Skeletal muscle cell (primary cell): ENCODE measurements at regions not wholly inside any gene's neighbourhood (a gene's known extent, or its start where the extent isn't known, plus 50 kb on each side); places are given as distances from the start of the nearest gene placed in this dataset.

Experiments used
- DNase-seq: peaks from one replicate; pipeline ENCODE4 v3.0.0-alpha.2; 2010; ENCODE audit warnings: low read depth
- H3K4me3 ChIP-seq: 2 replicates; pipeline ENCODE4 v1.5.1; 2011; ENCODE audit warnings: low read depth, mild to moderate bottlenecking, control low read depth, low read length, moderate library complexity

DNA sequence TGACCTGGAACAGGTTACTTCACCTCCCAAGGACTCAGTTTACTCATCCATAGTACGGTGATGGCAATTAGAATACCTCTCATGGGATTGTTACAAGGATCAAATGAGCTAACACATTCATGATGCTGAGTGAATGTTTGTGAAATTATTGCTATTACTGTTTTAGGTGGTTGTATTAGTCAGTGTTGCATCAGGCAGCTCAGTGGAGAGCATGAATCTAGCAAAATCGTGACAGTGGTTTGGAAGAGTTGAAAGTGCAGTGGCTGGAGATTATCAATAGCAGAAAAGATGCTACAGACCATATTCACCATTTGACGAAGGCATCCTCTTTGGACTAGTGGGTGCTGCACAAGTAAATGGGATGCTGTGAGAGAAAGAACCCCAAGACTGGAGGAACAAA lies 50.4 kb upstream of the CTNNBL1 start:
- DNase-seq: no peak
- H3K4me3 ChIP-seq: no peak overlapping the region

DNA sequence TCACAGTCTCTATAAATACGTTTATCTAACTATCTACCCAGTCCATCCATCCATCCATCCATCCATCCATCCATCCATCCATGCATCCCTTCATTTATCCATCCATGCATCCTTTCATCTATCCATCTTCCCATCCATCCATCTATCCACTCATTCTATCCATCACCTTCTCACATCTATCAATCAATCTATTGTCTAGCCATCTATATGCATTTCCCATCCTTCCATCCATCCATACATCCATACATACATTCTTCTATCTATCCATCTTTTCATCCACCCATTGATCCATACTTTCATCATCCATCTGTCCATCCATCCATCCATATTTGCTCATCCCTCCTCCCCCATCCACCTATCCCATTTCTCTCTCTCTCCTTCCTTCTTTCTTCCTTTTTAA lies 51.6 kb upstream of the CTNNBL1 start:
- no peak for DNase-seq
- H3K4me3 ChIP-seq: no peak overlapping the region

DNA sequence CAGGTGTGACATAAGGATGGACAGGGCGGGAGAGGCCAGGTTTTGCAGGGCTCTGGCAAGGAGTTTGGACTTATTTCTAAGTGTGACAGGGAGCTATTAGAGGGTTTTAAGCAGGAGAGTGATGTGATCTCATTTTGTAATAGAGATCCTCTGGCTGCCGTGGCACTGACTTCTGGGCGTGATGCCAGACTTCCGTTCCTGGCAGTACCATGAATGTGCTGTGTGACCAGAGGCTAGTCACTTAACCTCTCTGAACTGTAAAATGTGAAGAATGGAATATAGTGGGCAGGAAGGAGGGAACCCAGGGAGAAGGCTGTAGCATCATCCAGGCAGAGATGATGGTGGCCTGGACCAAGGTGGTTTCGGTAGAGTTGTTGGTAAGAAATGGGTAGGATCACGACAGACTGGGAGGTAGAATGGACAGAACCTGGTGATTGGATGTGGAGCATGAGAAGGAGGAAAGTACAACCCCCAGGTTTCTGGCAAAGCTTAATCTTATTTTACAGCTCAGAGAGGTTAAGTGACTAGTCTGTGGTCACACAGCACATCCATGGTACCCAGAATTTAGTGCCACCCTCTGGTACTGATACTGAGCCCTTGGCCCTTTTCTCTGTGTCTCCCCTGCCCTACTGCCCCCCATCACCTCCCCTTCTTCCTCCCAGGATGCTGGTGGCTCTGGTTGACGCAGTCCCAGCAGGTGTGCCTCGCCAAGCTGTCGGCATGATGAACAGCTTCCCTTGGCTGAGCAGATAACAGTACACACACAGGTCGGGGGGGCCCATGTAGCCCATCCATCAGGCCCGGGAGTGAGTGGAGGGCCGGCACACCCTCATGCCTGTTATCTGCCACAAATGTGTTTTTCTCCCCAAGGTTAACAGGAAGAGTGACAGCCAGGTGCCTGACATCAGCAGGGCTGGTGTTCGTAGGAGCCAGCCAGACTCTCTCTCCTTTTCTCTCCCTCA lies 52.9 kb upstream of the CTNNBL1 start:
- DNase-seq: no peak
- H3K4me3 ChIP-seq: no peak overlapping the region

- DNase-seq: no peak
- no peak overlapping the region for H3K4me3 ChIP-seq
These were observed 55.3 kb upstream of the CTNNBL1 start for GRCh38 chr20:37638527-37638926.

GRCh38 chr20:37636977-37637376 lies 56.9 kb upstream of the CTNNBL1 start:
- DNase-seq: no peak

DNA sequence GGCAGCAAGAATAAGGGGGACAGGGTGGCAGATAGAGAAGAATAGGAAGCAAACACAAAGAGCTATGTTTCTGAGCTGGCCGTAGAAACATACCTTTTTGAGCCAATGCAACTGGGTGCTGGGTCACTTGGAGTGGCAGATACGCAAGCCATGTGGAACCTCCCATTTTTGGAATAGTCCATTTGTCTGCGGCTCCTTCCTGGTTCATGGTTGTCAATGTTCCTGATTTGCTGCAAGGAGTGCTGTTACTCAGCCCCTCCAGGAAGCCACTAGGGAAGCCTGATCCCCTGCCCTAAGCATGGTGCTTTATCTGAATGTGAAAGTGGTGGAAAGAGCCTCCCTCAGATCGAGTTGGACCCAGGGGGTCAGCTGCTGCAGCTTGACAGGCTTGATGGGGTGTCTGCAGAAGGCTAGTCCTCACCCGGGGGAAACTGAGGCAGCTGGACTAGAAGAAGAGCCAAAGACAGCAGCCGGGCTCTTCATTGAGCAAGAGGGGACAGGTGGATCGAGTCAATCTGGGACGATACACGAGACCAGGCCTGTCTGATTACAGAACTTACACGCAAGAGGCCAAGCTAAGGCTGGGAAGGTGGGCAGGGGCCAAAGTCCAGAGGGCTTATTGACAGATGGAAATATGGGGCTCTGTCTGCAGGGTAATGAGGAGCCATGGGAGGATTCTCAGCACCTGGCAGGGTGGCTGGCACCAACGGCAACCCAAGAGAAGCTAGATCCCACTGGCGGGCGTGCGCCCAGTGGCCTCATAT lies 57.4 kb upstream of the CTNNBL1 start:
- no peak overlapping the region for H3K4me3 ChIP-seq
- DNase-seq: no peak

More at GRCh38 chr20:37636977-37637376, 56.9 kb upstream of the CTNNBL1 start:
- no peak overlapping the region for H3K4me3 ChIP-seq

GRCh38 chr20:37630993-37631392 lies 62.8 kb upstream of the CTNNBL1 start:
- H3K4me3 ChIP-seq: no peak overlapping the region

GRCh38 chr20:37630166-37630565 lies 63.7 kb upstream of the CTNNBL1 start:
- no peak for DNase-seq

More at GRCh38 chr20:37630993-37631392, 62.8 kb upstream of the CTNNBL1 start:
- DNase-seq: no peak

DNA sequence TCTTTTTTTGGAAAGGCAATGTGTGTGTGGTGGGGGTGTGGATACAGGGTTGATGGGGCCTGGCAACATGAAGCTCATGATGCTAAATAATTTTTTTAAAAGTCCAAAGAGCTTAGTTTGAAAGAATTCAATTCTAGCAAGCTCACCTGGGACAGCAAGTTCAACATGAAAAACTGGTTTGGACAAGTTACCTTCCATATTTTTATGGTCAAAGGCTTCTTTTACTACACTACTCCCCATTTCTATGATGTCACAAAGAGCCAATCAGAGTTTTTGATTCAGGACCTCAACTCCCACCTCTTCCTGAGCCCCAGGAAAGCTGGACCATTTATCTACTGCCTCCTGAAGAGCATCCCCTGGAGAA lies 66.1 kb upstream of the CTNNBL1 start:
- DNase-seq: no peak
- H3K4me3 ChIP-seq: no peak overlapping the region

More at GRCh38 chr20:37630166-37630565, 63.7 kb upstream of the CTNNBL1 start:
- H3K4me3 ChIP-seq: no peak overlapping the region

- no peak overlapping the region for H3K4me3 ChIP-seq
- DNase-seq: peak; percentile 4
These were observed 66.6 kb upstream of the CTNNBL1 start for GRCh38 chr20:37627060-37627766.

GRCh38 chr20:37624963-37625362 lies 68.9 kb upstream of the CTNNBL1 start:
- H3K4me3 ChIP-seq: no peak overlapping the region
- no peak for DNase-seq

DNA sequence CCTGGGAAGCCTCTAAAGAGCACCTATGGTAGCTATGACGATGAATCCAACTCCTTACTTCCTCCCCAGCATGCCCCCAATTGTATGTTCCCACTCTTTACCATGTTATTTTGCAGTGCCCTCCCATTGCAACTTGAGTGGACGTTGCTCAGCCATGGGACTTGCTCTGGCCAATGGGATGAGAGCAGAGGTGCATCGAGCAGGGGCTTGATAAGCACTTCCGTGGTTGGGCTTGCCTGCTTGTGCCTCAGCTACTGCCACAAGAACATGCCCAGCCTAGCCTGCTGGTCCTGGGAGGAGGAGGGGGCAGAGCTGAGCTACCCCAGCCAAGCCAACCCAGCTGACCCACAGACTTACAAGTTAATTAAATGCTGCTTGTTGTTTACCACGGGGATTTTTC lies 71.1 kb upstream of the CTNNBL1 start:
- no peak for DNase-seq

DNA sequence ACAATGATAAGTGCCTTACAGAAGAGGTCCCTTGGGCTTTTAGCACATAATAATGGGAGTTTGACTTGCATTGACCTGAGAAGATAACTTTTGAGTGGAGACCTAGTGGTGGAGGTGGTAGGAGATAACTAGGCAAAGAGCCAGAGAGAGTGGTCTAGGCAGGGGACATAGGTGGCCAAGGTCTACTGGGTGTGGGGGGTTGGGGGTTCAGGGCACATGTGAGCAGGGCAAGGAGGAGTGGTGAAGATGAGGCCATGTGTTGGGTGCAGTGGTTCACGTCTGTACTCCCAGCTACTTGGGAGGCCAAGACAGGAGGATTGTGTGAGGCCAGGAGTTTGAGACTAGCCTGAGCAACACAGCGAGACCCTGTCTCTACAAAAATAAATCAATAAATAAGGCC lies 74.3 kb upstream of the CTNNBL1 start:
- no peak for DNase-seq
- H3K4me3 ChIP-seq: no peak overlapping the region

More for the DNA sequence above, 71.1 kb upstream of the CTNNBL1 start:
- no peak overlapping the region for H3K4me3 ChIP-seq

- H3K4me3 ChIP-seq: no peak overlapping the region
- no peak for DNase-seq
These were observed 77.8 kb upstream of the CTNNBL1 start for GRCh38 chr20:37616110-37616425.

- H3K4me3 ChIP-seq: no peak overlapping the region
- DNase-seq: no peak
These were observed 78.3 kb upstream of the CTNNBL1 start for GRCh38 chr20:37615340-37616109.

- no peak overlapping the region for H3K4me3 ChIP-seq
- no peak for DNase-seq
These were observed 82.0 kb upstream of the CTNNBL1 start for GRCh38 chr20:37611852-37612251.

DNA sequence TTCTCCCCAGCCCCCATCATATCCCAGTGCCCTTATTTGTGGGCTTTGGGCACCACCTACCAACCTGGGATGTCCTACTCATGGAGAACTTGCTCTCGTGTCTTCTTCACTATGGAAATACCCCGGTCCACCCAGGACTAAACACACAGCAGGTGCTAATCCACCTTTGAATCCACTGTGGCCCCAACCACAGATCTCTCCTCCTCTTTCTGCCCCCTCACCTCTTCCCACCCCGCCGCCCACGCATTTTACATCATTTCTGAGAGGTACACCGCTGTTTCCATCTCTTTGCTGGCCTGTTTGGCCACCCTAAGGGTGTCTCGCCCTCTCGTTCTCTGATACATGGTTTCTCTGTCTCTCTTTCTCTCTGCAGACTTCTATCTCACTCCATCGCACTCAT lies 82.5 kb upstream of the CTNNBL1 start:
- H3K4me3 ChIP-seq: no peak overlapping the region
- no peak for DNase-seq

DNA sequence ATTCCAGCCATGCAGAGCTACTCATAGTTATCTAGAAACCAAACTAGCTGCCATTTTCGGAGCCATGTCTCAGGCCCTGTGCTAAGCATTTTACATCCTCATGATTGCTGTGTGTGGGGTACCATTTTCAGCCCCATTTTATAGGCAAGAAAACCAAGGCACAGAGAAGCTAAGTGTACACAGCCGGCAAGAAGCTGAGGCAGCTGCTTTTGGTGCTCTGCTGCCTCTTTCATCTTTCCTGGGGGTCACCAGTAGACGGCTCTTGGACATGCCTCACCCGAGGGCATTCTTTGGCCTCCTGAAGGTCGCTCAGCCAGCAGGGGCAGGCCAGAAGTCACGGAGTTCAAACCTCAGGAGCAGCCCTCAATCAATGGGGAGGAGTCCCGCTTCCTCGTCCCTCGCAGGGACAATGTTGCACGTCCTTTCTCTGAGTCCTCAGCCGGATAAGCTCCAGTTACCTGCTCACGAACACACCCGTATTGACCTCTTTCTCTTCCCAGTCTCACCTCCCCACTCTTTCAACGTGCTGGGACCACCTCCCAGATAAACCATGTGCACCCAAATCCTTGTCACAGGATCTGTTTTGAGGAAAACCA lies 82.6 kb upstream of the BLCAP start:
- H3K4me3 ChIP-seq: no peak overlapping the region
- DNase-seq: no peak

- H3K4me3 ChIP-seq: no peak overlapping the region
- no peak for DNase-seq
These were observed 75.0 kb upstream of the BLCAP start for GRCh38 chr20:37602634-37603033.
